HG03558 (cell line): ENCODE measurements at regions not wholly inside any gene's neighbourhood (a gene's known extent, or its start where the extent isn't known, plus 50 kb on each side); places are given as distances from the start of the nearest gene placed in this dataset.

Experiments used
- ATAC-seq: cut with Tn5 transposase; IDR thresholded peaks from one replicate; pipeline ENCODE4 v1.9.1; 2021; ENCODE audit warnings: moderate number of reproducible peaks; ENCODE audit not compliant: unreplicated experiment; ENCODE audit errors: extremely low read depth

DNA sequence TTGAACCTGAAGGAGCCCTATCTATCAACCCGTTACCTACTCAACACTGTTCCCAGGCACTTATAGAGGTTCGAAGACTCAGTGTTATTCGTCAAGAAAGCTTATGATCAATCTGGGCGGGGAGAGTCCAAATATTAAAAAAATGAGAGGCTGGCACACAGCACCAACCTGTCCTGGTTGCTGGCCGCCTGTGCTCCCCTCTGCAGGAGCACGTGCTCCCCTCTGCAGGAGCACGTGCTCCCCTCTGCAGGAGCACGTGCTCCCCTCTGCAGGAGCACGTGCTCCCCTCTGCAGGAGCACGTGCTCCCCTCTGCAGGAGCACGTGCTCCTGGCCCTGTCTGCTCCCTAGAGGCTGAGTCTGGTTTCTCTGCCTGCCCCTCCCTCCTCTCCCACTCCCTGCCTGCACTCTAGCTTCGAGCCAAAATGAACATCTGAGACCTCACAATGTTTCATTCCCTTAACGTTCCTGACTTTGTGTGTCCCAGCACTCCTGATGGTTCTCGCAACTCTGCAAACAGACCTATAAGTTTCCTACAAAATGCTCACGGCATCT is 614.0 kb upstream of the ID2 start:
- ATAC-seq: no peak

DNA sequence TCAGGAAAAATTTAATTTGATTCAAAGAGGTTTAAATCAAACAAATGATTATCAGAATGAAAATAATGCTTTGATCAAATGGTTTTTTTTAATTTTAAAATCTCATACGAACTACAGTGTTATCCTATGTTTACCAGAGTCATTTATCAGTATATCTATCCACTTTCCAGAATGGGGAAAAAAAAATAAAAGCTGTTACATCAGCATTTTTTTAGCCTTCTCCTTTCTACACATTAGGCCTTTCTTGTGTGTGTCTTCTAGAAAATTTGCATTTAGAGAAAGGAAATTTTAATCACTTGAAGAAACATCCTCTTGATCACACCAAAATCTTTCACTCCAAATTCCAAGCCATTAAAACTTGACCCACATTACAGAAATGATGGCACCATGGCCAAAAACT is 608.9 kb upstream of the ID2 start:
- ATAC-seq: no peak

DNA sequence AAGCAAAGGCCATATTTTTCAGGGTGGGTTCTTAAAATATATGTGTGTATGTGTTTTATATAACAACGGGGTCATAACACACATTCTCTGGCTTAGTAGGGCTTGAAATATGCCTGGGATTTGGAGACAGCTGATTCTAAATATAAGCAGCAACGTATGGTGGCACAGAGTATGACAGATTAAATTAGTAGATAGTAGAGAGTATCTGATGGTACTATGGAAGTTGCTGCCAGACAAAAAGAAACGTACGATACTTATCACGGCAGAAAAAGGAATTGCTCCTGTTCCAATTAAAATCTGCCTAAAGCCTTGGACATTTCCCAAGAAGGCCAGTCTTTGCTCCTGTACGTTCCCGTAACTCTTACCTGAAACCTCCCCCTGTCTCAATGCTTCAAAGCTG is 607.9 kb upstream of the ID2 start:
- ATAC-seq: no peak

DNA sequence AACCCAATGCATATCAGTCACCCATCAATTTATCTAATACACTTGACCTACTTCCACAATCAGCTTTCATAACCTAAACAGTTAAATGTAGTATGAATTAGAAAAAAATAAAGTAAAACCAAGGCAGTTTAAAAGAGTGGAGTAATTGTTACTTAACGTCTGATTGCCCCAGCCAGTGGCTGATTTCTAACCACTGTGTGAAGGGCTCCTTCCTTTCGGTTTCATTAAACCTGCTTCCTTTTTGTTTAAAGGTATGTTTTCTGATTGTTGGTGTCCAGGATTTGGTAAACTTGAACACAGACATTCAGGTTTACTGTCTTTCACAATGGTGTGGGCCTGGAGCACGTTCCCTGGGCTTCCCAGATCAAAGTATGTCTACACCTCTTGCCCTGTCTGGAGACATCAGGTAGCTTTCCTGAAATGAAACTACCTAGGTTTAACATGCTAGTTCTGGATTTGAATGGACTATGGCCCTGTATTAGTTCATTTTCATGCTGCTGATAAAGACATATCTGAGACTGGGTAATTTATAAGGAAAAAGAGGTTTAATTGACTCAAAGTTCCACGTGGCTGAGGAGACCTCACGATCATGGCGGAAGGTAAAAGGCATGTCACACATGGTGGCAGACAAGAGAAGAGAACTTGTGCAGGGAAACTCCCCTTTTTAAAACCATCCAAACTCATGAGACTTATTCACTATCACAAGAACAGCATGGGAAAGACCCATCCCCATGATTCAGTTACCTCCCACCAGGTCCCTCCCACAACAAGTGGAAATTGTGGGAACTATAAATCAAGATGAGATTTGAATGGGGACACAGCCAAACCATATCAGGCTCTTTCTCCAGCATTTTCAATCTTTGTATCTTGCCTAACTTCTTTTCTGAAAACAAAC is 605.2 kb upstream of the ID2 start:
- ATAC-seq: no peak

DNA sequence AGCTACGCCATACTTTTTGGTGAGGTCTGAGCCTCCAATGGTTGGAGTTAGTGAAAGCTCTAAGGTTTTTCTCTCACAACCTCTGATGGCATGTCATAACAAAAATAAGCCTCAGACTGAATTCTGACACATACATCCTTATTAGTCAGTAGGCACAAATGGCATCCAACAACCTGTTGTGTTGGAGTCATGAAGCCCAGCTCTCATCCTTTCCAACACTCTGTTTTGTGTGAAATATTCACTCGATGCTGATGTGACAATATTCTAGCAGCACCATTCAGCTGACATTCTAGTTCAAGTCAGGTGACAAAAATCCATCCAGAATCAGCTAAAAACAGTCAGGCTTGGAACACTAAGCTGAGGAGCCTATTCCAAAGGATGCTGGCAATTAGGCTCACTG is 603.2 kb upstream of the ID2 start:
- ATAC-seq: no peak

DNA sequence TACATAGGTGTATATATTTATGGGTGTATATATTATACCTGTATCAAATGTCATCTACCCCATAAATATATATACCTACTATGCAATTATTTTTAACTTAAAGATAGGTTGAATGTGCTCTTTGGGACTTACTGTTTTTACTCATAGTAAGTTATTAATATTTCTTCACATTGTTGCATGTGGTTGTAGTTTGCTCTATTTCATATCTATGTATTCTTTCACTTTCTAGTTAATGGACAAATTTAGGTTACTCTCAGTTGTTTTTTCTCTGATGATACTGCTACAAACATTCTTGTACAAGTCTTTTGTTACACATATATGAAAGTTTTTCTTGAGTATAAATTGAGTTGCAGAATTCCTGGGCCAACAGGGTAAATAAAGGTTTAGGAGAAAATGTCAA is 601.8 kb upstream of the ID2 start:
- no peak for ATAC-seq

DNA sequence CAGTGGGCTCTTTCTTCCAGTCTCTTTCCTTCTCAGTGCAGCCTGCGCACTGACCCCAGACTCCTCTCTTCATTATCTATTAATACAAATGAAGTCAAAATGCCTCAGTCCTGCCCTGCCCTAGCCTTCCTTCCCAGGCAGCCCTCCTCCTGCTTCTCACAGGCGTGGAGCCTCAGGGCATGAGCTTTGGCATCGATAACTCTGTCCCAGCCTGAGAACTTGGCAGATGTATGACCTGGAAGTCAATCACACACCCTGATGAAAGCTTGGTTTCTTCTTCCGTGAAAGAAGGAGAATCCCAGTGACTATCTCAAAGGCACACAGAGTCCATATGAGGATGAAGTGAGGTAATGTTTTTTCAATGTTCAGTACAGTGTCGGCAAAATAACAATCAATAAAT is 600.7 kb upstream of the ID2 start:
- no peak for ATAC-seq

DNA sequence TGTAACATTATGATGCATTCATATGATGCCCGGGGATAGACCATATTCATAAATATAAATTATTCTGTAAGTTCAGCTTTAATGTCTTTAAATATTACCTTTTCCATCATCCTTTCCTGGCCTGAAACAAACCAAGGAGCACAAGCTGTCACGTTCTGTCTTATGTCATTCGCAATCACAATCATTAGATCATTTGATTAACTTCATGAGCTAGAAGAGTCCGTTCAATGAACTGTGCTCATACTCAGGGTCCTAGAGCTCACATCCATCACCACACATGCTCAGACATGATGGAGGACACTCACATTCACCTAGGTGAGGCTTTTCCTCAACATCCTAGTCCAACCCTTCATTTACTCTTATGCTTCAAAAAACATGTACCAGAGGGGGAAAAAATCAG is 599.0 kb upstream of the ID2 start:
- no peak for ATAC-seq

DNA sequence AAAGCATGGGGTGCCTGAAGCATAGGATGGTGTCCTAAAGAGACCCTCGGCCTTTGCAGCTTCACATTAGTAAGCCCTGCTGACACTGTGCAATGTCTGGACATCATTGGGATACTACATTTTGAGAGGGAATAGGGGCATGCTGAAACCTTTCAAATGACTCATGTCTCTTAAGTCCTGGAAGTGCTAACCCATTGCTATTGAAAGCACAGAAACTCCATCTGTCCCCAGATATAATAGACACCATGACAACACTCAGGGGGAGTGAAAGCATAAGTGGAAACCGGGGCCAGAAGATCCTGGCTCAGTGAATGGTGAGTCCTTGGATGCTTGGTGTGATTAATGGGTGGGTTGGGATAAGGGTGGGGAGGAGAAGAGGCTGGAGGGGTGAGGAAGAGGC is 595.5 kb upstream of the ID2 start:
- ATAC-seq: no peak

DNA sequence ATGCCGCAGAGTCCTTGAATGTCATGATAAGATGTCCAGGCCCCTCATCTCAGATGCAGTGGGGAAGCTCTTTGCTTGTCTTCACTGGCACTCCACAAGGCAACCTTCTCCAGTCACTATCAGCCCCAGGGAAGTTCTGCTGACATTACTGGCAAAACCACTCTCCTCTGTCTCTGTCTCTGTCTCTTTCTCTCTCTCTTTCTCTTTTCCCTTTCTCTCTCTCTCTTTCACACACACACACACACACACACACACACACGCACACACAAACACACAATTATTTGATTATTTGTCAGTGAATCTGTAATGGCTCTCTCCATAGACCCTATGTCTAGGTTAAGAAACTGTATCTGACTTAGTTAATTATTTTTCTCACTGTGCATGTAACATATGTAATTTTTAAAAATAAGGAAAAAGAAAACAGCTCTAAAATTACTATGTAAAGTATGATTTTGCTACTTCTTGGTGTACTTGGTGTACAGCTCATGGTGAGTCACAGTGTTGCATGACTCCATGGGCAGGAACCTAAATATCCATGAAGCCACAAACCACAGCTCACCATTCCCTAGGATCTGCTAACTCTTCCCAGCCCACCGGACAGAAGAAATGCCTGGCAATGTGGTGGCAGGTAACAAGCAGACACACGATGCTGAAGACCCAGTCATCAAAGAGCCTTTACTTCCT is 594.9 kb upstream of the ID2 start:
- ATAC-seq: no peak

DNA sequence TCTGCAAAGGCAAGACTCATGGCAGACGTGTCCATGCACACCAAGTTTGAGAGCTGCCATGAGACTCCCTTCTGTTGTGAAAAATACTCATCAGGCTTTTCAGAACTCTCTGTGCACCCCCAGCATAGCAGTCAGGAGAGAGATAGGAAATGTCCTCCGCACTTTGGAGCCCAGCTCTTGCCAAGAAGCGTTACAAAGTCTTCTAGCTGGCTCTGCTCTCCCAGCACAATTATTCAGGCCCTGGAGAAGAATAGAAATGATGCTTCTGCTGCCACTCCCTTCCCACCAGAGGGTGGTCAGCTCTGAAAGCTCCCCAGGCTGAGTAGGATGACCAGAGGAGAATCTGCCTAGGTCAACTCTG is 594.4 kb upstream of the ID2 start:
- no peak for ATAC-seq

DNA sequence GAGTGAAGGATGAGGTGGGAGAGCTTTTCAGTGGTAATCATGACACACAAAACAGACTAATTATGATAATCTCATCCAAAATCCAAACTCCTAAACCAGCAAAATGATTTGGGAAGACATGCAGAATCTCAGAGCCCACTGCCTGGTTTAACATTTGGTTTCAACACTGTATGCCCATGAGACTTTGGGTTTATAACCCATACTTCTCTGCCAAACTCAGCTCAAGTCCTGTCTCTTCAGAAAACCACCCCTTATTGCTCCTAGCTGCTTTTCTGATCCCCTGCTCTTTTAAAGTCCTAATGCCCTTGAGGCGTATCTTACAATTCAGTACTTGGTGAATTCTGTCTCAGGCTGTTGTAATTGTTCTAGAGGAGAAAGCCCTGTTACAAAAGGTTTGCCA is 593.0 kb upstream of the ID2 start:
- no peak for ATAC-seq

DNA sequence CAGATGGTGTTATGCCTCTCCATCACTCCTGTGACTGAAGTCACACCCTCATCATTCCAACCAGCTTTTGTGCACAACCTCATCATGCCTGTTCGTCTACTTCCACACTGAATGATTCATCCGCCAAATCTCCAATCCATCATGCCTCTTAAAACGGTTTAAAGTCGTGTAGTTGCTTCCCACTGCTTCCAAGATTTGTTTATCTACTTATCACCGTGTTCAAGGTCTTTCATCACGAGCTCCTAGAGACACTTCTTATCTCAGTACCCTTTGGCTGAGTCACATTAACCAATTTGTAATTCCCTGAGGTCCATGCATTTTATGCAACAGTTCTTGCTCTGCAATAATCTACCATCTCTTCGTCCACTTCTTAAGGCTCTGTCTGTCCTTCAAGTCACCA is 592.3 kb upstream of the ID2 start:
- ATAC-seq: no peak

DNA sequence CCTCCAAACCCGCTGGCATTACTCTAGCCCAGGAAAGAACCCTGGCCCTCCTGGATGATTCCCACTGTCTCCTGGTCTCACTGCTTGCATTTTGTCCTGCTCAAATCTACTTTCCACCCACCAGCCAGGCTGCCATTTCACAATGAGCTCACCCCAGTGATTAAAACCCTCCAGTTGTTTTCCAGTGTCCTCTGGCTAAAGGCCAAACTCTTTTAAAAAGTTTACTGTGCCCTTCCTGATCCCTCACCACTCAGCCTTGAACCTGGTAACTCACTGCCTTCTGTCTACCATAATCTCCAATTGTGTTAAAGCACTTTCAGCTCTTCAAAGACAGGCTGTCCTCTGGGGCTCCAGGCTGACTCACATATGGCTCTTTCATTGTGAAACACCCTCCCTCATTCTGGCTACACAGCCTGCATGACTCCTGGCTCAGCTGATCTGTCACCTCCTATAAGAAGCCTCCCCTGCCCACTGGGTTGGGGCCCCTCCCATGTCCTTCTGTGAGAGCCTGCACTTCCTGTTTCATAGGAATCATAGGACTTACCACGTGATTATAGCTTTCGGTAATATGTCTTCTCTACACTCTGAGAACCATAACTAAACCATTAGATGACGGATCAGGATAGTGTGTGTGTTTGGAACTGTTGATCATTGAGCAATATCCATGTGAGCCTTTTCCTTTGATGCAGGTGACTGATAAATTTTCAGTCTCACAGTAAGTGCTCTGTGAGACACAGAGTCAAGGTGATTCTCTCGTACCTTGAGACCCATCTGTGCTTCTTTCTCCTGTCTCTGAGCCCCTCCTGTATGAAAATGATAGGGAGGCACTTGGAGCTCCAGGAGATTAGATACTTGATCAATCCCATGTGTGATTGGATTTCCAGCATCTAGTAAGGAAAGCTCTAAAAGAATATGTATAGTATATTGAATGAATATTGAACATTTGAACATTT is 590.8 kb upstream of the ID2 start:
- ATAC-seq: no peak

DNA sequence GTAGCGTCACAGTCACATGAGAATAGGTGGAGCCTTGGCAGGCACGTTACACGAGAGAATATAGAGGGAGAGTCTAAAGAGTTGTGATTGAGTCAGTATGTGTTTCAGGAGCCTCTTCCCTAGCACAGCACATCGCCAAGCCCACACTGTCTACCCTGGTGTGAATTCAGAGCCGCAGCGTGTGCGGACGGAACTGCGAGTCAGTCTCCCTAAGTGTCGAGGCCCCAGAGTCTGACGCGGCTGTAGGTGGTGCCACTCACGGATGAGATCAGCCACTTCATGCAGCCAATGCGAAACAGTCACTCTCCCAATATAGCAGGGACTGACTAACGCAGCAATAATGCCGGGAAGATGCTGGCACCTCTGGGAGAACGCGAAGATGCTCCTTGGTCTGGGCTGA is 587.3 kb upstream of the ID2 start:
- ATAC-seq: no peak

DNA sequence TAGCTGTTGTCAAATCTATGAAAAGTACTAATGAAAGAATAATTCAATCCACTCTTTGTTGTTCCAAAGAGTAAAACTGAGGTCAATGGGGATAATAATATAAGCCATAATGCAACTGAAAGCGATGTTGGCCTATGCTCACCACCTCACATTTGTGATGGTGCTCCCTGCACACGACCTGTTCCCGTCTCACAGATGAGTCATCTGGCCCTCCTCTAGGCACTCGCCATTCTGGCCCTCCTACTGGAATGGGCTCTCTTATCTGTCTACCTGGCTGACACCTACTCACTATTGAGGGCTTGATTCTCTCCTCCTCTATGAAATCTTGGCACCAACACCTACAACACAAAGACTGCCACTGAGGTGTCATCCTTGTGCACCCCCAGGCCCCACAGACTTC is 585.9 kb upstream of the ID2 start:
- ATAC-seq: no peak

DNA sequence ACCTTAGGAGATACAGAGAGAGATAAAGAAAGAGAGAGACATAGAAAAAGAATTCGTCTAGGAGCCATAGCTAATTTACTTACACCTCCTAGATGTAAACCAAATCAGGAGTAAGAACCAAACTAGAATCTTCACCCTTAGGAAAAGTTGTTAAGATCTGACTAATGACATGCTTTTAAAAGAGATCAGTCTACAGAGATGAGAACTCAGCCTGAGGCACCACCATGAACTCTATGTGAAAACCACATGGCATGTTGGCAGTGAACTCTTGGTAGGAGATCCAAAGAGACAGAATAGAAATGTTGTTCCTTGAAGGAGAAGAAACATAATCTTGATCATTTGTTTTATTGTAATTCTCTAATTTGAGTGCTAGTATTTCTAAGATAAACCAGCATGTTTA is 585.4 kb upstream of the ID2 start:
- ATAC-seq: no peak

DNA sequence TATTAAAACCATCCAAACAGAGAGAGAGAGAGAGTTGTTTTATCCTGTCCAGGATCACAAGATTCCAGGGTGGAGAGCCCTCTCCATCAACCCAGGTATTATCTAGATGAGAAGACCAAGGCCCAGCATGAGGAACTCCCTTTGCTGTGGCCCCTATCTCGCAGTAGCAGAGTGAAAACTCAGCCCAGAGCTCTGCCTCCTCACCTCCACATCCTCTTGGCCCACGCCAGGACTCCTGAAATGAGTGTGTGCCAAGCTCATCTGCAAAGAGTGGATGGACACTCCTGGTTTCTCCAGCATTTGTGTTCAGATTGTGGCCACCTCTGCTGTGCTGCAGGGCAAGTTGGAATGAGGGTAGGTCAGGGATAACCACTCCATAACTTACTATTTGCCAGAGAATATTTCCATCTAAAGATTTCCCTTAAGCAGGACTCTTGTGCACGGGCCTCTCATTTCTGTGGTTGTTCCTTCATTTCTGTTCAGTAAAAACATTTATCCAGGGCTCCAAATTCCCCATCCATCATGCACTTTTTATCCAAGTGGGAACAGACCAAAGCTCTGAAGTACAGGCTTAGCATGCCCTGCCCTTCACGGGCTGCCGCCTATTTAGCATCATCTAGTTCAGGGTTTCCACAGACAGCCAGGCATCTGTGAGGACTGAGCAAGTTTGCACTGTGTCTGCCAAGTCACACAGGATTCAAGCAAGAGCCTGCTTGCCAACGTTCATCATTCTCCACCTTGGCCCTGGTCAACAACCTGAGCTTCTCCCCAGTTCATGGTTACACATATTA is 583.2 kb upstream of the ID2 start:
- ATAC-seq: no peak

DNA sequence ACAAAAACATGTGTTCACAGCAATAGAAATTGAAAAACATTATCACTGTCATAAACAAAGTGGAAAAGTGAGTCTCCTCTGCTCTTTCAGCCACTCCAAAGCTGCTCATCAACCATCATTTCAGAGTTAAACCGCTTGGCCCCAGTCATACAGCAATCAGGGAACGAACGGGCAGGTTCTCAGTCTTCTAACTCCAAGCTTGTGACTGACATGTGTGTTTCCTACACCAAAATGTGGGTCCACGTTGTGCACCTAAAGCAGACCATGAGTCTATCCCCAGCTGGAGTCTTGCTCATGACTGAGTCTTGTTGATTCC is 582.6 kb upstream of the ID2 start:
- no peak for ATAC-seq
